ENCODE measurements at regions not wholly inside any gene's neighbourhood (a gene's known extent, or its start where the extent isn't known, plus 50 kb on each side); places are given as distances from the start of the nearest gene placed in this dataset.

DNA sequence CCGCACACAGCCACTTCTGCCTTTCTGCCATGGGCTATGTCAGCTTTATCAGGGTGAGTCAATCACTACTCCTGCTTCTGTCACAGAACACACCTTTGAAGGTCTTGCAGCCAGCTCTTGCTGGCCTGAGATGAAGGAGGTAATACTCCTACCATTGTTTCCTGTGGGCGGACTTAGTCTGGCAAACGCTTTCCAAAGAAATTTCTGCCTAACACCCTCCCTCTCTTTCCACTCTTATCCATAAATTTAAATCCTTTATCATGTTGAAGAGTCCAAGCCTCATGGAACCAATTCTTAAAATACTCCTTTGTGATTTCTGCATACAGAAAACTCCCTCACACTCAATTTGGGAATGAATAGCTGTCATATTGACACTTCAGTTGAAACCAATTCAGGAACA lies 633.1 kb upstream of the CHRM3 start:
- H3K4me3 Mint-ChIP-seq = no peak overlapping the region
- no peak for TF ChIP-seq CTCF (IDR thresholded peaks at IDR 0.05; ENCODE audit: unreplicated experiment)
- H3K27me3 Mint-ChIP-seq (ENCODE audit: low read depth) = no peaks in the 10 kb centered on the region
- H3K36me3 Mint-ChIP-seq = no peaks in the 10 kb centered on the region
- peaks cover 4% of the 10 kb centered on the region for H3K4me1 Mint-ChIP-seq
- DNase-seq (ENCODE audit: low spot score in 2 of 2, unreplicated experiment in 2 of 2) = no peak
- H3K27ac Mint-ChIP-seq = no peak overlapping the region
- peaks cover 3% of the 10 kb centered on the region for H3K9me3 Mint-ChIP-seq

DNA sequence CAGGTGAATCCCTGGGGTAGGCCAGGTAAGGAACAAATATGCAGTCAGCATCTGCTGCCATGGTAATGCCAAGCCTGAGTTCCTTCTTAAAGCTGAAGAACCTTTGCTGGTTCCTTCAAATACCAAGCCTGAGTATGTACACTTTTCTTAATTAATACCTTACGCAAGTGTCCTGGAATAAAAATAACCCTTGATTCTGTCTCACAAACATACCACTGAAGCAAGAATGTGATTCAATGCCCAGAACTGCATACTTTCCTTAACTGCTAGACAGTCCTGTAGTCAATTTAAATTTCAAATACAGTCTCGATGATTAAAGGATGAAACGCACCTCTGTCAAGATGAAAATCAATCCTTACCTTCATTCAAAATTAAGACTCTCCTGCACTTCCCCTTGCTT lies 634.0 kb upstream of the CHRM3 start:
- no peak for TF ChIP-seq CTCF (IDR thresholded peaks at IDR 0.05; ENCODE audit: unreplicated experiment)
- no peak for DNase-seq (ENCODE audit: low spot score in 2 of 2, unreplicated experiment in 2 of 2)
- peaks cover 3% of the 10 kb centered on the region for H3K9me3 Mint-ChIP-seq
- H3K4me1 Mint-ChIP-seq = peaks cover 4% of the 10 kb centered on the region
- no peaks in the 10 kb centered on the region for H3K27me3 Mint-ChIP-seq (ENCODE audit: low read depth)
- H3K4me3 Mint-ChIP-seq = no peak overlapping the region
- no peak overlapping the region for H3K27ac Mint-ChIP-seq
- no peaks in the 10 kb centered on the region for H3K36me3 Mint-ChIP-seq

- Mint-ChIP-seq H3K27me3 (ENCODE audit: low read depth) (no peaks in the 10 kb centered on the region), H3K4me1 (no peaks in the 10 kb centered on the region), H3K36me3 (no peaks in the 10 kb centered on the region), H3K27ac (no peak overlapping the region), H3K4me3 (no peak overlapping the region), H3K9me3 (peaks cover 28% of the 10 kb centered on the region)
- no peak for TF ChIP-seq CTCF (IDR thresholded peaks at IDR 0.05; ENCODE audit: unreplicated experiment)
- DNase-seq (ENCODE audit: low spot score in 2 of 2, unreplicated experiment in 2 of 2) = no peak
Observed at GRCh38 chr1:238745069-238745468, 641.3 kb upstream of the CHRM3 start.

- Mint-ChIP-seq H3K4me1 (peaks cover 2% of the 10 kb centered on the region), H3K36me3 (no peaks in the 10 kb centered on the region), H3K27me3 (ENCODE audit: low read depth) (no peaks in the 10 kb centered on the region), H3K27ac (no peak overlapping the region), H3K9me3 (peaks cover 17% of the 10 kb centered on the region), H3K4me3 (no peak overlapping the region)
- no peak for DNase-seq (ENCODE audit: low spot score in 2 of 2, unreplicated experiment in 2 of 2)
- TF ChIP-seq CTCF (IDR thresholded peaks at IDR 0.05; ENCODE audit: unreplicated experiment) = no peak
Observed at GRCh38 chr1:238738892-238739291, 647.5 kb upstream of the CHRM3 start.

DNA sequence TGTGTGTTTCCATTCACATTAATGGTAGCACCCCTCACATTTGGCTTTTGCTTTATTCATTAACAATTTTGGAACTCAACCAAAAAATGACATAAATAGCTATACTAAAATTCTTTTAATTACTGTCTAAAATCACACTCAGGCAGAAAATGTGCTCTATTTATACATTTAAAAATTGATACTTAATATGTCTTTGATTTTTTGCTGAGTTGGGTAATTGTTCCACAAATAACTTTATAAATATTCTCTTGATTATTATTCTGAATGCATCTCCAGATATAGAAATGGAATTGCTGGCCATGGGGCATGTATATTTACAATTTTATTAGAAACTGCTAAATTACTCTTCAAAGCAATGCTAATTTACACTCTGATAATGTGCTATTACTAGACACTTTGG lies 658.7 kb upstream of the CHRM3 start:
- peaks cover 4% of the 10 kb centered on the region for H3K9me3 Mint-ChIP-seq
- no peaks in the 10 kb centered on the region for H3K4me1 Mint-ChIP-seq
- H3K4me3 Mint-ChIP-seq = no peak overlapping the region

More for the DNA sequence above, 658.7 kb upstream of the CHRM3 start:
- no peak overlapping the region for H3K27ac Mint-ChIP-seq
- no peak for TF ChIP-seq CTCF (IDR thresholded peaks at IDR 0.05; ENCODE audit: unreplicated experiment)
- no peaks in the 10 kb centered on the region for H3K36me3 Mint-ChIP-seq
- no peaks in the 10 kb centered on the region for H3K27me3 Mint-ChIP-seq (ENCODE audit: low read depth)
- no peak for DNase-seq (ENCODE audit: low spot score in 2 of 2, unreplicated experiment in 2 of 2)

All from mesothelial cell of epicardium (in vitro differentiated cells).